Suprapubic skin (tissue), 4 donors: ENCODE measurements at regions not wholly inside any gene's neighbourhood (a gene's known extent, or its start where the extent isn't known, plus 50 kb on each side); places are given as distances from the start of the nearest gene placed in this dataset.

Source experiments
- POLR2A ChIP-seq, 2 donors: fragments of 450-650 bp; IDR thresholded peaks; one replicate each; pipeline ENCODE4 v1.6.1; 2017; ENCODE audit warnings: antibody characterized with exemption in 2 of 2, mild to moderate bottlenecking in 2 of 2, moderate library complexity in 2 of 2
- POLR2AphosphoS5 ChIP-seq, 3 donors: sonication (generic); formaldehyde crosslinking; IDR thresholded peaks; one replicate each; pipeline ENCODE4 v1.6.1; 2017; ENCODE audit warnings: antibody characterized with exemption in 3 of 3
- TF ChIP-seq, protein P1 (sequence below), 2 donors: fragments of 200-600 bp in 1 of 2; fragments of 450-650 bp in 1 of 2; sonication (generic) in 1 of 2; IDR thresholded peaks; one replicate each; pipeline ENCODE4 v1.5.1; 2016 to 2019; ENCODE audit warnings: antibody characterized with exemption in 2 of 2, mild to moderate bottlenecking in 1 of 2, moderate library complexity in 1 of 2

DNA sequence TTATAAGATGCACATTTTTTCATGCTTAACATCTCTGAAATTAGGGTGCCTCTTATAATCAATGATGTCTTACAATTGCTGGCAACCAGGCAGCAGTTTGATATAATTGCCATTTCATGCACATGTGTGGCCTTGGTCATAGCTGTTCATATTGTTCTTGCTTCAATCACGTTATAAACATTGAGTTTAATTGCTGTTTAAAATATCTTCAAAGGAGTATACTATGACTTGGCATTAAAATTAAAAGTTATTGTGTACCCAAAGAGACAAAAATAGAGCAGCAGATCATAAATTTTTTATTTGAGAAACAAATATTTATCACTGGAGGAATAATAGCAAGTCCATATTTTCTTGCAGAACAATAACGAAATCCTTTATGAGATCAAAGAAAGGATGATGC lies 325.5 kb downstream of the LMX1A start:
- TF ChIP-seq, protein P1, sequence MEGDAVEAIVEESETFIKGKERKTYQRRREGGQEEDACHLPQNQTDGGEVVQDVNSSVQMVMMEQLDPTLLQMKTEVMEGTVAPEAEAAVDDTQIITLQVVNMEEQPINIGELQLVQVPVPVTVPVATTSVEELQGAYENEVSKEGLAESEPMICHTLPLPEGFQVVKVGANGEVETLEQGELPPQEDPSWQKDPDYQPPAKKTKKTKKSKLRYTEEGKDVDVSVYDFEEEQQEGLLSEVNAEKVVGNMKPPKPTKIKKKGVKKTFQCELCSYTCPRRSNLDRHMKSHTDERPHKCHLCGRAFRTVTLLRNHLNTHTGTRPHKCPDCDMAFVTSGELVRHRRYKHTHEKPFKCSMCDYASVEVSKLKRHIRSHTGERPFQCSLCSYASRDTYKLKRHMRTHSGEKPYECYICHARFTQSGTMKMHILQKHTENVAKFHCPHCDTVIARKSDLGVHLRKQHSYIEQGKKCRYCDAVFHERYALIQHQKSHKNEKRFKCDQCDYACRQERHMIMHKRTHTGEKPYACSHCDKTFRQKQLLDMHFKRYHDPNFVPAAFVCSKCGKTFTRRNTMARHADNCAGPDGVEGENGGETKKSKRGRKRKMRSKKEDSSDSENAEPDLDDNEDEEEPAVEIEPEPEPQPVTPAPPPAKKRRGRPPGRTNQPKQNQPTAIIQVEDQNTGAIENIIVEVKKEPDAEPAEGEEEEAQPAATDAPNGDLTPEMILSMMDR (IDR thresholded peaks at IDR 0.05) = no peak
- no peak for TF ChIP-seq POLR2AphosphoS5 (IDR thresholded peaks at IDR 0.05)
- TF ChIP-seq POLR2A (IDR thresholded peaks at IDR 0.05) = no peak
